Fibroblast of lung (primary cell): ENCODE measurements at regions not wholly inside any gene's neighbourhood (a gene's known extent, or its start where the extent isn't known, plus 50 kb on each side); places are given as distances from the start of the nearest gene placed in this dataset.
A peak's percentile ranks its signal among the peaks of the same experiment; 100 is the strongest.

Experiments used
- DNase-seq, 2 donors: peaks; one replicate each; pipeline versions ENCODE4 v3.0.0 to v3.0.0-alpha.2; 2010; ENCODE audit warnings: low read depth in 2 of 2
- H2AFZ ChIP-seq: 2 replicates; pipeline ENCODE4 v1.5.1; 2012; ENCODE audit warnings: low read length, control low read depth, inconsistent platforms
- H3K27ac ChIP-seq: 2 replicates; pipeline ENCODE4 v1.5.1; 2011; ENCODE audit warnings: low read length, control low read depth; ENCODE audit not compliant: insufficient read depth
- H3K27me3 ChIP-seq: 2 replicates; pipeline ENCODE4 v1.5.1; 2011; ENCODE audit warnings: mild to moderate bottlenecking, low read length; ENCODE audit not compliant: control insufficient read depth, insufficient read depth
- H3K36me3 ChIP-seq: 2 replicates; pipeline ENCODE4 v1.5.1; 2011; ENCODE audit warnings: low read length; ENCODE audit not compliant: control insufficient read depth, insufficient read depth
- H3K4me1 ChIP-seq: 2 replicates; pipeline ENCODE4 v1.5.1; 2011; ENCODE audit warnings: low read length; ENCODE audit not compliant: control insufficient read depth, insufficient read depth; ENCODE audit errors: extremely low read depth
- H3K4me2 ChIP-seq: 2 replicates; pipeline ENCODE4 v1.5.1; 2011; ENCODE audit warnings: low read length, control low read depth; ENCODE audit not compliant: insufficient read depth; ENCODE audit errors: extremely low read depth
- H3K4me3 ChIP-seq, 4 experiments: fragments of 200-600 bp in 1 of 4; sonication (generic) in 1 of 4; replicated peaks in 1 of 4; 2 replicates each; pipeline ENCODE4 v1.5.1; 2011 to 2016; ENCODE audit warnings: low read length in 4 of 4, low read depth in 3 of 4, mild to moderate bottlenecking in 3 of 4, control low read depth in 2 of 4, inconsistent platforms in 1 of 4, mixed read lengths in 1 of 4; ENCODE audit not compliant: insufficient read depth in 1 of 4; ENCODE audit errors: control extremely low read depth in 1 of 4
- H3K79me2 ChIP-seq: 2 replicates; pipeline ENCODE4 v1.5.1; 2012; ENCODE audit warnings: mild to moderate bottlenecking, low read length, inconsistent platforms; ENCODE audit not compliant: control insufficient read depth, insufficient read depth
- H3K9ac ChIP-seq: 2 replicates; pipeline ENCODE4 v1.5.1; 2011; ENCODE audit warnings: mild to moderate bottlenecking, low read length, control low read depth; ENCODE audit not compliant: insufficient read depth
- H3K9me3 ChIP-seq: 2 replicates; pipeline ENCODE4 v1.5.1; 2012; ENCODE audit warnings: low read depth, low read length; ENCODE audit not compliant: control insufficient read depth, insufficient read depth
- H4K20me1 ChIP-seq: 2 replicates; pipeline ENCODE4 v1.5.1; 2011; ENCODE audit warnings: low read length; ENCODE audit not compliant: control insufficient read depth, insufficient read depth; ENCODE audit errors: extremely low read depth
- CTCF ChIP-seq, 2 donors: IDR thresholded peaks in 1 of 2; conservative IDR thresholded peaks in 1 of 2; 1 replicate in 1 of 2; 2 replicates in 1 of 2; pipeline ENCODE4 v1.5.1; 2011 to 2012; ENCODE audit warnings: low read length in 2 of 2, control low read depth in 1 of 2, inconsistent platforms in 1 of 2, low read depth in 1 of 2, mild to moderate bottlenecking in 1 of 2
- EZH2 ChIP-seq: IDR thresholded peaks from 2 replicates; pipeline ENCODE4 v1.5.1; 2012; ENCODE audit warnings: low read length, control low read depth, mild to moderate bottlenecking; ENCODE audit errors: missing control alignments

GRCh38 chr1:185439727-185440415 lies 122.8 kb upstream of the IVNS1ABP start:
- H3K79me2 ChIP-seq, result no peaks in the 10 kb centered on the region
- H4K20me1 ChIP-seq, result no peaks in the 10 kb centered on the region
- H2AFZ ChIP-seq, result no peak overlapping the region
- no peak overlapping the region for H3K4me2 ChIP-seq
- H3K4me1 ChIP-seq, result no peaks in the 10 kb centered on the region
- H3K36me3 ChIP-seq, result no peaks in the 10 kb centered on the region
- H3K9me3 ChIP-seq, result no peaks in the 10 kb centered on the region
- no peak overlapping the region for H3K9ac ChIP-seq
- DNase-seq, result peak in 1 of 2 donors; percentile 81
- no peak overlapping the region for H3K4me3 ChIP-seq
- H3K27ac ChIP-seq, result no peak overlapping the region
- H3K27me3 ChIP-seq, result no peaks in the 10 kb centered on the region
- TF ChIP-seq CTCF (conservative IDR thresholded peaks at IDR 0.05 in 1 of 2, IDR thresholded peaks at IDR 0.05 in 1 of 2; ENCODE audit: low read depth in 1 of 2, low read length in 2 of 2) (no peak), EZH2 (no peak)

GRCh38 chr1:185438936-185439335 lies 121.9 kb upstream of the IVNS1ABP start:
- TF ChIP-seq CTCF (conservative IDR thresholded peaks at IDR 0.05 in 1 of 2, IDR thresholded peaks at IDR 0.05 in 1 of 2; ENCODE audit: low read depth in 1 of 2, low read length in 2 of 2), result no peak
- TF ChIP-seq EZH2, result no peak
- Histone ChIP-seq H3K4me2 (no peak overlapping the region), H3K9me3 (no peaks in the 10 kb centered on the region), H4K20me1 (no peaks in the 10 kb centered on the region), H2AFZ (no peak overlapping the region), H3K4me3 (no peak overlapping the region), H3K36me3 (no peaks in the 10 kb centered on the region), H3K27ac (no peak overlapping the region), H3K4me1 (no peaks in the 10 kb centered on the region), H3K9ac (no peak overlapping the region), H3K79me2 (no peaks in the 10 kb centered on the region), H3K27me3 (no peaks in the 10 kb centered on the region)
- peak in 1 of 2 donors; percentile 13 for DNase-seq

- no peak overlapping the region for H3K4me2 ChIP-seq
- no peaks in the 10 kb centered on the region for H3K9me3 ChIP-seq
- no peaks in the 10 kb centered on the region for H3K4me1 ChIP-seq
- no peak for TF ChIP-seq EZH2
- no peak for TF ChIP-seq CTCF (conservative IDR thresholded peaks at IDR 0.05 in 1 of 2, IDR thresholded peaks at IDR 0.05 in 1 of 2; ENCODE audit: low read depth in 1 of 2, low read length in 2 of 2)
- no peak overlapping the region for H3K9ac ChIP-seq
- no peak overlapping the region for H3K27ac ChIP-seq
- H4K20me1 ChIP-seq, result no peaks in the 10 kb centered on the region
- no peak overlapping the region for H3K4me3 ChIP-seq
- no peaks in the 10 kb centered on the region for H3K79me2 ChIP-seq
- H3K27me3 ChIP-seq, result no peaks in the 10 kb centered on the region
- no peak overlapping the region for H2AFZ ChIP-seq
- DNase-seq, result no peak
- H3K36me3 ChIP-seq, result no peaks in the 10 kb centered on the region
These were observed 118.8 kb upstream of the IVNS1ABP start for GRCh38 chr1:185435696-185436379.
